ENCODE measurements at regions not wholly inside any gene's neighbourhood (a gene's known extent, or its start where the extent isn't known, plus 50 kb on each side); places are given as distances from the start of the nearest gene placed in this dataset.

GRCh38 chr16:54501797-54502196 is 215.2 kb upstream of the IRX3 start:
- Mint-ChIP-seq H3K36me3 (ENCODE audit: low read depth) (no peaks in the 10 kb centered on the region), H3K4me3 (no peak overlapping the region), H3K27ac (no peak overlapping the region), H3K27me3 (peaks cover 10% of the 10 kb centered on the region), H3K9me3 (ENCODE audit: low read depth) (peaks cover 2% of the 10 kb centered on the region), H3K4me1 (no peaks in the 10 kb centered on the region)
- ATAC-seq (no peak), DNase-seq (no peak)
- intact Hi-C loops (cut with DNase I, micrococcal nuclease), result no loop called here
- CTCF ChIA-PET, result no interaction called here
- POLR2A ChIA-PET, result no interaction called here

GRCh38 chr16:54493594-54493993 is 207.0 kb upstream of the IRX3 start:
- H3K36me3 Mint-ChIP-seq (ENCODE audit: low read depth), result no peaks in the 10 kb centered on the region
- ATAC-seq (no peak), DNase-seq (no peak)
- H3K27ac Mint-ChIP-seq, result no peak overlapping the region
- peaks cover 2% of the 10 kb centered on the region for H3K9me3 Mint-ChIP-seq (ENCODE audit: low read depth)
- H3K4me1 Mint-ChIP-seq, result no peaks in the 10 kb centered on the region
- CTCF ChIA-PET, result no interaction called here
- POLR2A ChIA-PET, result no interaction called here
- intact Hi-C loops (cut with DNase I, micrococcal nuclease), result no loop called here
- H3K4me3 Mint-ChIP-seq, result no peak overlapping the region
- no peaks in the 10 kb centered on the region for H3K27me3 Mint-ChIP-seq

GRCh38 chr16:54493061-54493460 is 206.5 kb upstream of the IRX3 start:
- intact Hi-C loops (cut with DNase I, micrococcal nuclease), result no loop called here
- Mint-ChIP-seq H3K27me3 (peaks cover 3% of the 10 kb centered on the region), H3K27ac (no peak overlapping the region), H3K4me1 (no peaks in the 10 kb centered on the region), H3K4me3 (no peak overlapping the region), H3K36me3 (ENCODE audit: low read depth) (no peaks in the 10 kb centered on the region), H3K9me3 (ENCODE audit: low read depth) (peaks cover 2% of the 10 kb centered on the region)
- DNase-seq, result no peak
- POLR2A ChIA-PET, result no interaction called here
- no peak for ATAC-seq
- CTCF ChIA-PET, result no interaction called here

GRCh38 chr16:54490112-54490488 is 203.5 kb upstream of the IRX3 start:
- POLR2A ChIA-PET, result no interaction called here

GRCh38 chr16:54489225-54490111 is 202.9 kb upstream of the IRX3 start:
- H3K9me3 Mint-ChIP-seq (ENCODE audit: low read depth), result no peaks in the 10 kb centered on the region
- no peaks in the 10 kb centered on the region for H3K36me3 Mint-ChIP-seq (ENCODE audit: low read depth)
- ChIA-PET POLR2A (no interaction called here), CTCF (no interaction called here)
- intact Hi-C loops (cut with DNase I, micrococcal nuclease), result no loop called here
- no peak overlapping the region for H3K27ac Mint-ChIP-seq
- ATAC-seq, result no peak
- no peak for DNase-seq
- H3K4me3 Mint-ChIP-seq, result no peak overlapping the region
- H3K27me3 Mint-ChIP-seq, result peaks cover 3% of the 10 kb centered on the region
- H3K4me1 Mint-ChIP-seq, result no peaks in the 10 kb centered on the region

More at GRCh38 chr16:54490112-54490488, 203.5 kb upstream of the IRX3 start:
- intact Hi-C loops (cut with DNase I, micrococcal nuclease), result no loop called here
- ATAC-seq, result no peak
- peaks cover 3% of the 10 kb centered on the region for H3K27me3 Mint-ChIP-seq
- no peaks in the 10 kb centered on the region for H3K4me1 Mint-ChIP-seq
- CTCF ChIA-PET, result no interaction called here
- DNase-seq, result no peak
- H3K27ac Mint-ChIP-seq, result no peak overlapping the region
- no peaks in the 10 kb centered on the region for H3K36me3 Mint-ChIP-seq (ENCODE audit: low read depth)
- H3K9me3 Mint-ChIP-seq (ENCODE audit: low read depth), result no peaks in the 10 kb centered on the region
- H3K4me3 Mint-ChIP-seq, result no peak overlapping the region

- DNase-seq (no peak), ATAC-seq (no peak)
- intact Hi-C loops (cut with DNase I, micrococcal nuclease), result no loop called here
- CTCF ChIA-PET, result no interaction called here
- H3K4me1 Mint-ChIP-seq, result no peaks in the 10 kb centered on the region
- no peaks in the 10 kb centered on the region for H3K9me3 Mint-ChIP-seq (ENCODE audit: low read depth)
- POLR2A ChIA-PET, result no interaction called here
- no peak overlapping the region for H3K27ac Mint-ChIP-seq
- H3K36me3 Mint-ChIP-seq (ENCODE audit: low read depth), result no peaks in the 10 kb centered on the region
- peaks cover 3% of the 10 kb centered on the region for H3K27me3 Mint-ChIP-seq
- no peak overlapping the region for H3K4me3 Mint-ChIP-seq
These were observed 202.1 kb upstream of the IRX3 start for GRCh38 chr16:54488729-54489128.

GRCh38 chr16:54487933-54488332 is 201.3 kb upstream of the IRX3 start:
- peaks cover 3% of the 10 kb centered on the region for H3K27me3 Mint-ChIP-seq
- H3K36me3 Mint-ChIP-seq (ENCODE audit: low read depth), result no peaks in the 10 kb centered on the region
- no peaks in the 10 kb centered on the region for H3K9me3 Mint-ChIP-seq (ENCODE audit: low read depth)
- ATAC-seq, result no peak
- ChIA-PET POLR2A (no interaction called here), CTCF (no interaction called here)
- no peak overlapping the region for H3K27ac Mint-ChIP-seq
- H3K4me1 Mint-ChIP-seq, result no peaks in the 10 kb centered on the region
- DNase-seq, result no peak
- no peak overlapping the region for H3K4me3 Mint-ChIP-seq
- intact Hi-C loops (cut with DNase I, micrococcal nuclease), result no loop called here

GRCh38 chr16:54484700-54485099 is 198.1 kb upstream of the IRX3 start:
- POLR2A ChIA-PET, result no interaction called here
- intact Hi-C loops (cut with DNase I, micrococcal nuclease), result no loop called here
- no peak overlapping the region for H3K4me3 Mint-ChIP-seq

GRCh38 chr16:54482892-54483574 is 196.4 kb upstream of the IRX3 start:
- no peak overlapping the region for H3K4me3 Mint-ChIP-seq
- no peaks in the 10 kb centered on the region for H3K36me3 Mint-ChIP-seq (ENCODE audit: low read depth)
- H3K27ac Mint-ChIP-seq, result no peak overlapping the region
- H3K27me3 Mint-ChIP-seq, result no peaks in the 10 kb centered on the region
- H3K4me1 Mint-ChIP-seq, result no peaks in the 10 kb centered on the region
- H3K9me3 Mint-ChIP-seq (ENCODE audit: low read depth), result no peaks in the 10 kb centered on the region
- CTCF ChIA-PET, result no interaction called here
- DNase-seq (no peak), ATAC-seq (no peak)
- intact Hi-C loops (cut with DNase I, micrococcal nuclease), result no loop called here
- POLR2A ChIA-PET, result no interaction called here

More at GRCh38 chr16:54484700-54485099, 198.1 kb upstream of the IRX3 start:
- peaks cover 3% of the 10 kb centered on the region for H3K27me3 Mint-ChIP-seq
- no peaks in the 10 kb centered on the region for H3K4me1 Mint-ChIP-seq
- ATAC-seq, result no peak
- H3K36me3 Mint-ChIP-seq (ENCODE audit: low read depth), result no peaks in the 10 kb centered on the region
- no peak overlapping the region for H3K27ac Mint-ChIP-seq
- no peak for DNase-seq
- H3K9me3 Mint-ChIP-seq (ENCODE audit: low read depth), result no peaks in the 10 kb centered on the region
- CTCF ChIA-PET, result no interaction called here

- ATAC-seq (no peak), DNase-seq (no peak)
- CTCF ChIA-PET, result interaction anchor here (0.6 kb wide), 2 partner anchors 41 to 270 kb away, joined by 3 to 4 read pairs; no protein-coding TSS in a partner anchor
- intact Hi-C loops (cut with DNase I, micrococcal nuclease), result no loop called here
- POLR2A ChIA-PET, result no interaction called here
- H3K4me1 Mint-ChIP-seq, result no peaks in the 10 kb centered on the region
- no peaks in the 10 kb centered on the region for H3K36me3 Mint-ChIP-seq (ENCODE audit: low read depth)
- H3K9me3 Mint-ChIP-seq (ENCODE audit: low read depth), result no peaks in the 10 kb centered on the region
- H3K27ac Mint-ChIP-seq, result no peak overlapping the region
- H3K4me3 Mint-ChIP-seq, result no peak overlapping the region
- H3K27me3 Mint-ChIP-seq, result no peaks in the 10 kb centered on the region
These were observed 193.8 kb upstream of the IRX3 start for GRCh38 chr16:54480429-54480828.

GRCh38 chr16:54479546-54479945 is 193.0 kb upstream of the IRX3 start:
- no peaks in the 10 kb centered on the region for H3K27me3 Mint-ChIP-seq
- ChIA-PET POLR2A (no interaction called here), CTCF (no interaction called here)
- no peaks in the 10 kb centered on the region for H3K36me3 Mint-ChIP-seq (ENCODE audit: low read depth)
- H3K9me3 Mint-ChIP-seq (ENCODE audit: low read depth), result no peaks in the 10 kb centered on the region
- H3K27ac Mint-ChIP-seq, result no peak overlapping the region
- ATAC-seq (no peak), DNase-seq (no peak)
- no peak overlapping the region for H3K4me3 Mint-ChIP-seq
- no peaks in the 10 kb centered on the region for H3K4me1 Mint-ChIP-seq
- intact Hi-C loops (cut with DNase I, micrococcal nuclease), result no loop called here

- Mint-ChIP-seq H3K4me1 (no peaks in the 10 kb centered on the region), H3K27me3 (no peaks in the 10 kb centered on the region), H3K27ac (no peak overlapping the region), H3K36me3 (ENCODE audit: low read depth) (no peaks in the 10 kb centered on the region), H3K4me3 (no peak overlapping the region), H3K9me3 (ENCODE audit: low read depth) (no peaks in the 10 kb centered on the region)
- ATAC-seq (no peak), DNase-seq (no peak)
- CTCF ChIA-PET, result no interaction called here
- intact Hi-C loops (cut with DNase I, micrococcal nuclease), result no loop called here
- POLR2A ChIA-PET, result no interaction called here
These were observed 191.1 kb upstream of the IRX3 start for GRCh38 chr16:54477714-54478113.
